HG02642 (cell line): ENCODE measurements at regions not wholly inside any gene's neighbourhood (a gene's known extent, or its start where the extent isn't known, plus 50 kb on each side); places are given as distances from the start of the nearest gene placed in this dataset.

Experiments used
- ATAC-seq: cut with Tn5 transposase; IDR thresholded peaks from one replicate; pipeline ENCODE4 v1.9.1; 2021; ENCODE audit warnings: mild to moderate bottlenecking; ENCODE audit not compliant: unreplicated experiment, poor library complexity

DNA sequence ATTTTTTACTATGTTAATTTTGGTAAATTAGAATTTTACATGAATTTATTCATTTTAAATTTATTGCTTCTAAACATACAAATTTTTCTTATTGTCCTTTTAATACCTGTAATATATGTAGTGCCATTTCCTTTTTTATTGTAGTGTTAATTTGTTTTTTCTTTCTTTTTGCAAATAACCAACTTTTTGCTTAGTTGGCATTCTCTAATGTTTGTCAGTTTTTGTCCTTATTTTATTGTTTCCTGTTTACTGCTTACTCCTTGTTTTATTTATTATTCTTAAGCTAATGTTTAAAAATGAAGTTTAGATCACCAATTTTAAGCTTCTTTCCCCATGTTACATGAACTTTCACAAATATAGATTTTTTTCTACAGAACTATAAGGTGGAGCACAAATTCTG lies 516.6 kb downstream of the SLITRK1 start:
- ATAC-seq: no peak

GRCh38 chr13:83355041-83355440 lies 527.2 kb downstream of the SLITRK1 start:
- ATAC-seq: no peak

DNA sequence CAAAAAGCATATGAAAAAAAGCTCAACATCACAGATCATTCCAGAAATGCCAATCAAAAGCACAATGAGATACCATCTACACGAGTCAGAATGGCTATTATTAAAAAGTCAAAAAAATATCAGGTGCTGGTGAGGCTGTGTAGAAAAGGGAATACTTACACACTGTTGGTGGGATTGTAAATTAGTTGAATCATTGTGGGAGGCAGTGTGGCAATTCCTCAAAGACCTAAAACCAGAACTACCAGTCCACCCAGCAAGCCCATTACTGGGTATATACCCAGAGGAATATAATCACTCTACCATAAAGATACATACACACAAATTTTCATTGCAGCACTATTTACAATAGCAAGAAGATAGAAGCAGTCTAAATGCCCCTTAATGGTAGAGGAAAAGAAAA lies 529.9 kb downstream of the SLITRK1 start:
- no peak for ATAC-seq

DNA sequence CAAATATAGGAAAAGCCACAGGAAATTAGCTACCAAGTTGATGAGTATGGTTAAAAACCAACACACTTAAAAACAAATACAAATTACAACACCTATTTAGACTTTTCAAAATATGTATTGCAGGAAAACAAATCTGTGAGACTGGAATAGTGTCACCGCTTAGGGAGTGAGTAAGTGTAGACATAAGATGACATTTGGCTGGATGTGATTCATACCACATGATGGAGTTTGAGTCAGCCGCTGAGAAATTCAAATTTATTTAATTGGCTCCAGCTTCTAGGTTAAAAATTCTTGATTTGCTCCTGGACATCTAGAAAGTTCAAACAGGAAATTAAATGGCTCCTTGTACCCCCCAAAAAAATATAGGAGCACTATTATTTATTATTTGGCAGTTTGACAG lies 531.7 kb downstream of the SLITRK1 start:
- ATAC-seq: no peak

DNA sequence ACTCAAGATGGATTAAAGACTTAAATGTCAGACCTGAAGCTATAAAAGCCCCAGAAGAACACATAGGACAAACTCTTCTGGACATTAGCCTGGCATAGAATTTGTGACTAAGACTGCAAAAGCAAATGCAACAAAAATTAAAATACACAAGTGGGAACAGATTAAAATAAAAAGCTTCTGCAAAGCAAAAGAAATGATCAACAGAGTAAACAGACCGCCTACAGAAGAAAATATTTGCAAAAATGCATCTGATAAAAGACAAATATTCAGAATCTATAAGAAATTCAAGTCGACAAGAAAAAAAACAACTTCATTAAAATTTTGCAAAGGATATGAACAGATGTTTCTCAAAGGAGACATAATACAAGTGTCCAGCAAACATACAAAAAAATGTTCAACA lies 537.8 kb downstream of the SLITRK1 start:
- no peak for ATAC-seq

GRCh38 chr13:83340170-83340569 lies 542.1 kb downstream of the SLITRK1 start:
- ATAC-seq: no peak

- no peak for ATAC-seq
These were observed 548.5 kb downstream of the SLITRK1 start for GRCh38 chr13:83333614-83334388.

DNA sequence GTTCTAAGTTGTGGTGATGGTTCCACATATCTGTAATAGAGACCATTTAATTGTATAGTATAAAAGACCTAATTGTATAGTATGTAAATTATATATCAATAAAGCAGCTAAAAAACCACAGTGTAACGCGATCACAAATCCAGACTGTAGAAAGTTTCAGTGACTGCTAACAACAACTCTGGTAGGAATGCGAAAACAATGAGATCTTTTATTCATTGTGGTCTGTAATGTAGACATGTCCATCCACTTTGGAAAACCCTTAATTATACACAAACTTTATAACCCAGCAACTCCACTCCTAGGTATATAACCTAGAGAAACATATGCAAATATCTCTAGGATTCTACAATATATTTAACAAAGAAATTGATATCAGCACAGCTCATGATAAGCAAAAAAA lies 549.5 kb downstream of the SLITRK1 start:
- no peak for ATAC-seq

DNA sequence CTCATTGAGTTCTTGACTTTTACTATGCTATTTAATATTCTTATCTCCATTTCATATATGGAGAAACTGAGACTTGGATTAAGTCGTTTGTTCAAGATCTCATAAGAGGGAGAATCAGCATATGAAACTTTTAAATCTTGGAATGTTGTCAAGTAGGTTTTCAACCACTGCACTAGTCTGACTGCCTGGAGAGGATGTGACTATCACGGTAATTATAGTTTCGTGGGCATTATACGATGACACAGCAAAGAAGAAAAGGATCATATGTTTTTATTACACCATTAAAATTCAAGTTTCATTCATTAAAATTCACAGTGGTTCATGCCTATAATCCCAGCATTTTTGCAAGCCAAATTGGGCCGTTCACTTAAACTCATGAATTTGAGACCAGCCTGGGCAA lies 555.2 kb downstream of the SLITRK1 start:
- ATAC-seq: no peak

GRCh38 chr13:83325125-83325853 lies 557.0 kb downstream of the SLITRK1 start:
- ATAC-seq: no peak

DNA sequence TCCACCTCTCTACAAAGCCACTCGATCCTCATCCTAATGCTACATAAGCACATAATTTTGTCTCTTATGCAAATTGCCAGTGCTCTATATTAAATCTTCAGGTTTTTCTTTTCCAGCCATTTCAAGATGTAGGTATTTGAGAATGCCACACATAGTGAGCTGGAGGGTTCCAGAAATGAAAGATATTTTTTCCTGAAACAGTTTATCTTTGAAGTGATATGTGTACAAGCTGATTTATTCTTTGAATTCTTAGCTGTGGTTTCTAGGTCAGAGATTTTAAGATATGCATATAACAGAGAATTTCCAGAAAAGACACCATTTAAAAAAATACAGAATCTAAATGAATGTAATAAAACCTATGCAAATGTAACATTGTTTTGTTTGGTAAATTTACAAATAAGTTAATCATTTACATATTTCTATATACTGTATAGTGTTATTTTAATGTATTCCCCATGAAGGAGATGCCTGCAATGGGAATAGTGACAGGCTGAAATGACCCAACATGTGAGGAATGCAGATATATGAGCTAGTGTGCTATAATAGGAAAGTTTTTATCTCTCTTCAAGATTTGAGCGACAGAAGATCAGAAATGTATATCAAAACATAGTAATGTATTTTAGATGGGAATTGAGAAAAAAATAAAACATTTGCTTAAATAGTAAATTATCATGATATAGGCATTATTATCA lies 570.2 kb downstream of the SLITRK1 start:
- ATAC-seq: no peak

DNA sequence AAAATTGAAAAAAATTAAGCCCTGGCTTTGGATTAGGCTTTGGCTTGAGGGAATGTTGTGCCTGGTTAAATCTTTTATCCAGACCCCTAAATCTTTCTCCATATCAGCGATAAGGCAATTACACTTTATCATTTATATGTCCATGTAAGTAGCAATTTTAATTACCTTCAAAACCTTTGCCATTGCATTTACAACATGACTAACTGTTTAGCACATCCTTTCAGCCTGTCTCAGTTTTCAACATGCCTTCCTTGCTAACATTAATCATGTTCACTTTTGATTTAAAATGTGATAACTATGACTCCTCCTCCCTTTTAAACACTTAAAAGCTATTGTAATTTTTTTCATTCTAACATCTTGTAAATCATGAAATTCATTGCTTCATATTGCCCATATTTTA lies 583.7 kb downstream of the SLITRK1 start:
- no peak for ATAC-seq

DNA sequence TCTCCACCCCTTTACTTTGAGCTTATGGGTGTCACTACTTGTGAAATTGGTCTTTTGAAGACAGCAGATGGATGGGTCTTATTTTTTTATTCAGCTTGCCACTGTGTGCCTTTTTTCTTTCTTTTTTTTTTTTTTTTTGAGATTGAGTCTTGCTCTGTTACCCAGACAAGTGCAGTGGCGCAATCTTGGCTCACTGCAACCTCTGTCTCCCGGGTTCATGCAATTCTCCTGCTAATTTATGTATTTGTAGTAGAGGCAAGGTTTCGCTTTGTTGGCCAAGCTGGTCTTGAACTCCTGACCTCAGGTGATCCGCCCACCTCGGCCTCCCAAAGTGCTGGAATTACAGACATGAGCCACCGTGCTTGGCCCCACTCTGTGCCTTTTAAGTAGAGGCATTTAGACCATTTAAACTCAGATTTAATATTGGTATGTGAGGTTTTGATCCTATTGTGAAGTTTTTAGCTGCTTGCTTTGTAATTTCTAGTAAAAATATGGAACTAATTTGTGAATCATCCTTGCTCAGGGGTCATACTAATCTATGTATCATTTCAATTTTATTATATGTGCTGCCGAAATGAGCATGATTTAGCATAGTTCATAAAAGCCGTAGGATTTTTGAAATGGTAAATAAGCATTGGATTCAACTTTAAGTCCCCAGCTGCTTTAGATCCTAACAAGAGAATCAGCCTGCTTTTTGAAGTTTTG lies 584.5 kb downstream of the SLITRK1 start:
- ATAC-seq: no peak

DNA sequence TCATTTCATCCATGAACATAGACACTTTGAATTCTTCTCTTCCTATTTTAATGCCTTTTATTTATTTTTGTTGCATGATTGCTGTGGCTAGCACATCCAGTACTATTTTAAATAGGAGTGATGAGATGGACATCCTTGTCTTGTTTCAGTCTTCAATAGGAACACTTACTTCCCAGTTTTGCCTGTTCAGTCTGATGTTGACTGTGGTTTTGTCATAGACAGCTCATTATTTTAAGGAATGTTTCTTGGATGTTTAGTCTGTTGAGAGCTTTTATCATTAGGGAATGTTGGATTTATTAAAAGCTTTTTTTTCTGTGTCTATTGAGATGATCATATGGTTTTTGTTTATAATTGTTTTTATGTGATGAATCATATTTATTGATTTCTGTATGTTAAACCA lies 586.6 kb downstream of the SLITRK1 start:
- no peak for ATAC-seq

GRCh38 chr13:83286737-83287136 lies 595.5 kb downstream of the SLITRK1 start:
- ATAC-seq: no peak

DNA sequence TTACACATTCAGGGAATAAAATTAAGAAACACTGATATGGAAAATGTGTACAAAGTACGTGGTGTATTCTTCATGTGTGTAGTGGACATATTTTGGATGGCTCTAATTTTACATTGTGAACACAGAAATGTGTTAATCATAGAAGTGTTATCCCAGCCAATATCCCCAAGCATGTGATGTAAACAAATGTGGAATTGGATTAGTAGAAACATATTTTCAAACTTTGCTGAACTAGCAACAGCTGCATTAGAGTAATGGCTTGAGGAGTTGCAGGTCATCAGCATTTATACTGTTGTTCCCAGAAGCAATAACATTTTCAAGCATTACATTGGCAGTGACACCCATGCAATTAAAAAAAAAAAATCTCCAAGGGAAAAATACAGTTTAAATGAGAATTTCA lies 600.6 kb downstream of the SLITRK1 start:
- ATAC-seq: no peak

- no peak for ATAC-seq
These were observed 607.6 kb downstream of the SLITRK1 start for GRCh38 chr13:83274679-83275078.

GRCh38 chr13:83272652-83273240 lies 609.5 kb downstream of the SLITRK1 start:
- no peak for ATAC-seq

DNA sequence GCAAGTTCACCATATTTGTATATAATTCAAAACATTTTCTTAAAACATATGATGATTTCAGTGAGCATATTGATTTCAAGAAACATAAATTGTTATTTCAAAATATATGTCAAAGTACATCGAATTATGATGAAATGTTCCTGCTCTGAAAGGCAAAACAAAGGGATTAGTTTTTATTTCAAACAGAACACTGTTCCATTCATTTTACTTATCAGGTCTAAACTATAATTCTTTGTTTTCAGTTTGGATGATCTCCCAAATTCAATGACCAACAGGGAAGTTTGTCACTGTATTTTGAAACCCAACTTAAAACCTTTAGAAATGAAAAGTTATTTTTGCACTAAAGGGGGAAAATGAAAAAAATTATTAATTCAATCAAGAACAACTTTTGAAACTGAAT lies 610.2 kb downstream of the SLITRK1 start:
- ATAC-seq: no peak

DNA sequence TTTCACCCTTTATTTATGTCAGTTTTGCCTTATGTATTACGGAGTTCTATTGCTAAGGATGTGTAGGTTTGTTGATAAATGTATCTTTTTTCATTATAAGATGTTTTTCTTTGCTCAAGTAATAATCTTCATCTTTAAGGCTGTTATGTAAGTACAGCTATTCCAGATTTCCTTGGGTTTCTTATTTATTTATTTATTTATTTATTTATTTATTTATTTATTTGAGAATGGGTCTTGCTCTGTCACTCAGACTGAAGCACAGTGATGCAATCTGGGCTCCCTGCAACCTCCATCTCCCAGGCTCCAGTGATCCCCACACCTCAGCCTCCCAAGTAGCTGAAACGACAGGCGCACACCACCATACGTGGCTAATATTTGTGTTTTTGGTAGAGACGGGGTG lies 617.0 kb downstream of the SLITRK1 start:
- no peak for ATAC-seq
